ENCODE measurements at regions not wholly inside any gene's neighbourhood (a gene's known extent, or its start where the extent isn't known, plus 50 kb on each side); places are given as distances from the start of the nearest gene placed in this dataset.

GRCh38 chr14:76974365-76974764 lies 54.1 kb downstream of the IRF2BPL start:
- WGBS (ENCODE audit: extremely low coverage, insufficient coverage, insufficient read length), result no CpG with 5 or more reads among the region's 2 CpGs
- Histone ChIP-seq H2BK12ac (ENCODE audit: low read length) (no peak overlapping the region), H3K4me1 (ENCODE audit: control insufficient read depth in 1 of 2, insufficient read depth in 2 of 2, low read length in 2 of 2) (peaks cover 16 to 20% of the 10 kb centered on the region in 2 experiments)

GRCh38 chr14:76971549-76971948 lies 57.0 kb downstream of the IRF2BPL start:
- Histone ChIP-seq H3K14ac (ENCODE audit: low read length) (no peak overlapping the region), H3K9ac (ENCODE audit: low read length) (no peak overlapping the region), H3K27me3 (ENCODE audit: insufficient read depth, low read length) (no peaks in the 10 kb centered on the region), H2BK120ac (ENCODE audit: insufficient read depth, low read length, poor library complexity) (no peak overlapping the region), H2AFZ (ENCODE audit: insufficient read depth, low read length, poor library complexity) (no peak overlapping the region), H3K18ac (ENCODE audit: low read length) (no peak overlapping the region), H3K27ac (ENCODE audit: low read depth, low read length) (no peak overlapping the region), H3K9me3 (ENCODE audit: insufficient read depth, low read depth, low read length) (peaks cover 1% of the 10 kb centered on the region), H3K79me2 (ENCODE audit: control insufficient read depth, insufficient read depth, low read length, poor library complexity) (no peaks in the 10 kb centered on the region), H3K36me3 (ENCODE audit: control insufficient read depth in 1 of 2, insufficient read depth in 2 of 2, low read length in 2 of 2) (peaks cover 11% of the 10 kb centered on the region in 2 experiments), H2BK5ac (ENCODE audit: low read depth, low read length, poor library complexity) (no peak overlapping the region), H3K4me1 (ENCODE audit: control insufficient read depth in 1 of 2, insufficient read depth in 2 of 2, low read length in 2 of 2) (peaks cover 6 to 13% of the 10 kb centered on the region in 2 experiments), H3K4me3 (ENCODE audit: low read depth, low read length) (no peak overlapping the region), H2BK12ac (ENCODE audit: low read length) (no peak overlapping the region), H3K4me2 (ENCODE audit: low read length) (no peak overlapping the region), H2AK5ac (ENCODE audit: low read length) (no peak overlapping the region), H4K12ac (ENCODE audit: low read depth, low read length) (no peak overlapping the region), H4K8ac (ENCODE audit: low read depth, low read length) (no peak overlapping the region), H3K4ac (ENCODE audit: low read depth, low read length) (no peak overlapping the region), H3K23ac (ENCODE audit: low read length) (no peak overlapping the region), H4K91ac (ENCODE audit: low read depth, low read length) (no peak overlapping the region), H3K79me1 (ENCODE audit: low read length) (no peaks in the 10 kb centered on the region)
- DNase-seq, result peak in 1 of 2 donors; percentile 37
- WGBS (ENCODE audit: extremely low coverage, insufficient coverage, insufficient read length), result no CpG with 5 or more reads among the region's 6 CpGs

More at GRCh38 chr14:76974365-76974764, 54.1 kb downstream of the IRF2BPL start:
- Histone ChIP-seq H3K27me3 (ENCODE audit: insufficient read depth, low read length) (no peaks in the 10 kb centered on the region), H3K9ac (ENCODE audit: low read length) (no peak overlapping the region), H3K9me3 (ENCODE audit: insufficient read depth, low read depth, low read length) (no peaks in the 10 kb centered on the region), H4K91ac (ENCODE audit: low read depth, low read length) (no peak overlapping the region), H4K12ac (ENCODE audit: low read depth, low read length) (no peak overlapping the region), H2AFZ (ENCODE audit: insufficient read depth, low read length, poor library complexity) (no peak overlapping the region), H3K4ac (ENCODE audit: low read depth, low read length) (no peak overlapping the region), H2BK120ac (ENCODE audit: insufficient read depth, low read length, poor library complexity) (peak overlapping the region; percentile 3), H3K36me3 (ENCODE audit: control insufficient read depth in 1 of 2, insufficient read depth in 2 of 2, low read length in 2 of 2) (no peaks in the 10 kb centered on the region), H3K79me1 (ENCODE audit: low read length) (peaks cover 4% of the 10 kb centered on the region), H4K8ac (ENCODE audit: low read depth, low read length) (no peak overlapping the region), H2AK5ac (ENCODE audit: low read length) (no peak overlapping the region), H3K4me3 (ENCODE audit: low read depth, low read length) (no peak overlapping the region), H3K14ac (ENCODE audit: low read length) (no peak overlapping the region), H3K27ac (ENCODE audit: low read depth, low read length) (no peak overlapping the region), H3K23ac (ENCODE audit: low read length) (no peak overlapping the region), H2BK5ac (ENCODE audit: low read depth, low read length, poor library complexity) (no peak overlapping the region), H3K4me2 (ENCODE audit: low read length) (no peak overlapping the region), H3K79me2 (ENCODE audit: control insufficient read depth, insufficient read depth, low read length, poor library complexity) (no peaks in the 10 kb centered on the region), H3K18ac (ENCODE audit: low read length) (no peak overlapping the region)
- no peak for DNase-seq

DNA sequence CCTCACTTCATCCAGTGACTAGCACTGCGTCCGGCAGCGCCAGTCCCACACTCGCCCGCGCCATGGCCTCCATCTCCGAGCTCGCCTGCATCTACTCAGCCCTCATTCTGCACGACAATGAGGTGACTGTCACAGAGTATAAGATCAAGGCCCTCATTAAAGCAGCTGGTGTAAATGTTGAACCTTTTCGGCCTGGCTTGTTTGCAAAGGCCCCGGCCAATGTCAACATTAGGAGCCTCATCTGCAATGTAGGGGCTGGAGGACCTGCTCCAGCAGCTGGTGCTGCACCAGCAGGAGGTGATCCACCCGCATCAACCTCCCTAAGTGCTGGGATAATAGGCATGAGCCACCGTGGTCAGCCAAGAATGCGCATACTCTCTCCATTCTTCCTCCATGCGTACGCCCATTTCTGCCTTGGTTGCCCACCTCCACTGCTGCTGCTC lies 59.9 kb downstream of the IRF2BPL start:
- no CpG with 5 or more reads among the region's 16 CpGs for WGBS (ENCODE audit: extremely low coverage, insufficient coverage, insufficient read length)

GRCh38 chr14:76967788-76968187 lies 60.7 kb downstream of the IRF2BPL start:
- no peaks in the 10 kb centered on the region for H3K79me1 ChIP-seq (ENCODE audit: low read length)
- H3K9me3 ChIP-seq (ENCODE audit: insufficient read depth, low read depth, low read length), result peaks cover 1% of the 10 kb centered on the region
- no peak overlapping the region for H3K27ac ChIP-seq (ENCODE audit: low read depth, low read length)
- H3K4ac ChIP-seq (ENCODE audit: low read depth, low read length), result no peak overlapping the region
- DNase-seq, result peak; percentile 95 to 96
- H2BK5ac ChIP-seq (ENCODE audit: low read depth, low read length, poor library complexity), result no peak overlapping the region
- peaks cover 0 to 12% of the 10 kb centered on the region in 2 experiments for H3K4me1 ChIP-seq (ENCODE audit: control insufficient read depth in 1 of 2, insufficient read depth in 2 of 2, low read length in 2 of 2)
- no peaks in the 10 kb centered on the region for H3K79me2 ChIP-seq (ENCODE audit: control insufficient read depth, insufficient read depth, low read length, poor library complexity)
- H3K27me3 ChIP-seq (ENCODE audit: insufficient read depth, low read length), result no peaks in the 10 kb centered on the region
- H3K4me3 ChIP-seq (ENCODE audit: low read depth, low read length), result no peak overlapping the region
- no CpG with 5 or more reads among the region's 7 CpGs for WGBS (ENCODE audit: extremely low coverage, insufficient coverage, insufficient read length)
- no peak overlapping the region for H3K9ac ChIP-seq (ENCODE audit: low read length)
- H3K14ac ChIP-seq (ENCODE audit: low read length), result no peak overlapping the region
- no peak overlapping the region for H4K8ac ChIP-seq (ENCODE audit: low read depth, low read length)
- no peak overlapping the region for H2BK12ac ChIP-seq (ENCODE audit: low read length)
- H4K91ac ChIP-seq (ENCODE audit: low read depth, low read length), result no peak overlapping the region
- H2AFZ ChIP-seq (ENCODE audit: insufficient read depth, low read length, poor library complexity), result no peak overlapping the region
- H2AK5ac ChIP-seq (ENCODE audit: low read length), result no peak overlapping the region
- H3K4me2 ChIP-seq (ENCODE audit: low read length), result no peak overlapping the region
- H2BK120ac ChIP-seq (ENCODE audit: insufficient read depth, low read length, poor library complexity), result no peak overlapping the region
- no peak overlapping the region for H3K23ac ChIP-seq (ENCODE audit: low read length)
- H3K18ac ChIP-seq (ENCODE audit: low read length), result no peak overlapping the region
- peaks cover 19 to 24% of the 10 kb centered on the region in 2 experiments for H3K36me3 ChIP-seq (ENCODE audit: control insufficient read depth in 1 of 2, insufficient read depth in 2 of 2, low read length in 2 of 2)
- no peak overlapping the region for H4K12ac ChIP-seq (ENCODE audit: low read depth, low read length)

More for the DNA sequence above, 59.9 kb downstream of the IRF2BPL start:
- H3K4ac ChIP-seq (ENCODE audit: low read depth, low read length), result no peak overlapping the region
- no peak overlapping the region for H3K4me3 ChIP-seq (ENCODE audit: low read depth, low read length)
- peaks cover 1% of the 10 kb centered on the region for H3K9me3 ChIP-seq (ENCODE audit: insufficient read depth, low read depth, low read length)
- H4K91ac ChIP-seq (ENCODE audit: low read depth, low read length), result no peak overlapping the region
- no peak overlapping the region for H3K4me2 ChIP-seq (ENCODE audit: low read length)
- no peaks in the 10 kb centered on the region for H3K27me3 ChIP-seq (ENCODE audit: insufficient read depth, low read length)
- peaks cover 0 to 8% of the 10 kb centered on the region in 2 experiments for H3K4me1 ChIP-seq (ENCODE audit: control insufficient read depth in 1 of 2, insufficient read depth in 2 of 2, low read length in 2 of 2)
- H3K23ac ChIP-seq (ENCODE audit: low read length), result no peak overlapping the region
- no peak overlapping the region for H2AK5ac ChIP-seq (ENCODE audit: low read length)
- H2BK12ac ChIP-seq (ENCODE audit: low read length), result no peak overlapping the region
- H3K27ac ChIP-seq (ENCODE audit: low read depth, low read length), result no peak overlapping the region
- H3K9ac ChIP-seq (ENCODE audit: low read length), result no peak overlapping the region
- no peak overlapping the region for H2BK5ac ChIP-seq (ENCODE audit: low read depth, low read length, poor library complexity)
- H2AFZ ChIP-seq (ENCODE audit: insufficient read depth, low read length, poor library complexity), result no peak overlapping the region
- peak; percentile 94 for DNase-seq
- H4K8ac ChIP-seq (ENCODE audit: low read depth, low read length), result no peak overlapping the region
- peaks cover 19 to 24% of the 10 kb centered on the region in 2 experiments for H3K36me3 ChIP-seq (ENCODE audit: control insufficient read depth in 1 of 2, insufficient read depth in 2 of 2, low read length in 2 of 2)
- no peaks in the 10 kb centered on the region for H3K79me2 ChIP-seq (ENCODE audit: control insufficient read depth, insufficient read depth, low read length, poor library complexity)
- peak overlapping the region; percentile 32 for H4K12ac ChIP-seq (ENCODE audit: low read depth, low read length)
- no peak overlapping the region for H2BK120ac ChIP-seq (ENCODE audit: insufficient read depth, low read length, poor library complexity)
- H3K18ac ChIP-seq (ENCODE audit: low read length), result no peak overlapping the region
- no peak overlapping the region for H3K14ac ChIP-seq (ENCODE audit: low read length)
- H3K79me1 ChIP-seq (ENCODE audit: low read length), result no peaks in the 10 kb centered on the region

Data from trophoblast cell (in vitro differentiated cells and primary cell).